Thoracic aorta (tissue), 2 donors: ENCODE measurements at regions not wholly inside any gene's neighbourhood (a gene's known extent, or its start where the extent isn't known, plus 50 kb on each side); places are given as distances from the start of the nearest gene placed in this dataset.

Experiments used
- ATAC-seq: fragments of 150-250 bp; one replicate; pipeline ENCODE4 v1.8.0; 2017; ENCODE audit warnings: low read depth; ENCODE audit not compliant: insufficient number of reproducible peaks, low FRiP score
- DNase-seq: peaks from one replicate; pipeline ENCODE4 v3.0.0-alpha.2; 2020; ENCODE audit warnings: low spot score
- H3K27ac ChIP-seq, 2 donors: fragments of 200-600 bp; sonication (generic); 1 replicate in 1 of 2; 2 replicates in 1 of 2; pipeline ENCODE4 v1.5.1; 2016; ENCODE audit warnings: mild to moderate bottlenecking in 2 of 2, moderate library complexity in 2 of 2
- H3K27me3 ChIP-seq: fragments of 200-600 bp; sonication (generic); replicated peaks from 2 replicates; pipeline ENCODE4 v1.6.0; 2016; ENCODE audit warnings: mild to moderate bottlenecking; ENCODE audit not compliant: insufficient read depth
- H3K36me3 ChIP-seq: fragments of 200-600 bp; sonication (generic); one replicate; pipeline ENCODE4 v1.5.1; 2016
- H3K4me1 ChIP-seq, 2 donors: fragments of 200-600 bp; sonication (generic); 1 replicate in 1 of 2; 2 replicates in 1 of 2; pipeline versions ENCODE4 v1.5.1 to v1.6.0; 2016; ENCODE audit warnings: low read depth in 2 of 2, mild to moderate bottlenecking in 1 of 2; ENCODE audit not compliant: control insufficient read depth in 1 of 2
- H3K4me3 ChIP-seq: fragments of 200-600 bp; sonication (generic); 2 replicates; pipeline ENCODE4 v1.5.1; 2016; ENCODE audit warnings: mild to moderate bottlenecking
- H3K9me3 ChIP-seq: fragments of 200-600 bp; sonication (generic); 2 replicates; pipeline ENCODE4 v1.5.1; 2016
- CTCF ChIP-seq: fragments of 200-600 bp; sonication (generic); IDR thresholded peaks from one replicate; pipeline ENCODE4 v1.5.1; 2019; ENCODE audit warnings: antibody characterized with exemption

- no peak for TF ChIP-seq CTCF
- ATAC-seq (no peak), DNase-seq (no peak)
- H3K36me3 ChIP-seq = no peaks in the 10 kb centered on the region
- H3K9me3 ChIP-seq = peaks cover 3% of the 10 kb centered on the region
- no peak overlapping the region for H3K27ac ChIP-seq
- H3K4me1 ChIP-seq = no peaks in the 10 kb centered on the region
- no peaks in the 10 kb centered on the region for H3K27me3 ChIP-seq
- H3K4me3 ChIP-seq = no peak overlapping the region
Observed at GRCh38 chr6:919500-919899, 226.6 kb upstream of the EXOC2 start.

DNA sequence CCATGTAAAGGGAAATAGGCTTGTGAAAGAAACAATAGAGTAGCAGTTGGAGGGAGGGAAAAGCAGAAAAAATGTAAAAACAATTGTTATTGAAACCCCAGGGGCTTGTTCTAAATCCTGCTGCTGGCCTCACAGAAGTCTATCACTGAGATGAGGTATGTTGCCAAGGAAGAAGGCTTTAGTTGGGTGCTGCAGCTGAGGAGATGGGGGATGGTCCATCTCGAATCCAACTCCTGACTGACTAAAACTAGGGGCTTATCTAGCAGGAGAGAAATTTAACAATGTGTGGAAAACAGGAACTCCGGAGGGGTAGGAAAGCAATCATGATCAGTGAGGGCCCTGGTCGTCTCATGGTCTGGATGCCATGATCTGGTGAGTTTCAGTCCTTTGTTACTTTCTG, 225.0 kb upstream of the EXOC2 start:
- ATAC-seq = no peak

DNA sequence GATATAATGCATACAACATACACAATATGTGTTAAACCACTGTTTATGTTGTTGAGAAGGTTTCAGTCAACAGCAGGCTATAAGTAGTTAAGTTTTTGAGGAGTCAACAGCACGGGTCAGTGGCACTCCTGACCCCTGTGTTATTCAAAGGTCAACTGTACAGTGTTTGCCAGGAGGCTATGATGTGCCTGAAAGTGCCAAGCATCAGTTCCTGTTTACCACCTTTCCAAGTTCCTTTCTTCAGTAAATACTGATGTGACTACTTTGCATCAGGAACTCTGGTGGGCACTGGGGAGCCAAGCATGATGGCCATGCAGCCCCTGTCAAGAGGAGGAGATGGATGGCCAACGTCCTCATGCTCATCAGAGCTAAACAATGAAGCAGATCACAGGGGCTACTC, 224.4 kb upstream of the EXOC2 start:
- Histone ChIP-seq H3K27me3 (no peaks in the 10 kb centered on the region), H3K4me1 (no peaks in the 10 kb centered on the region), H3K4me3 (no peak overlapping the region), H3K27ac (no peak overlapping the region), H3K9me3 (peaks cover 3% of the 10 kb centered on the region), H3K36me3 (no peaks in the 10 kb centered on the region)
- no peak for ATAC-seq
- TF ChIP-seq CTCF = no peak
- no peak for DNase-seq

More for the DNA sequence above, 225.0 kb upstream of the EXOC2 start:
- Histone ChIP-seq H3K4me3 (no peak overlapping the region), H3K27me3 (no peaks in the 10 kb centered on the region), H3K9me3 (peaks cover 3% of the 10 kb centered on the region), H3K27ac (no peak overlapping the region), H3K4me1 (no peaks in the 10 kb centered on the region), H3K36me3 (no peaks in the 10 kb centered on the region)
- DNase-seq = no peak
- TF ChIP-seq CTCF = no peak

DNA sequence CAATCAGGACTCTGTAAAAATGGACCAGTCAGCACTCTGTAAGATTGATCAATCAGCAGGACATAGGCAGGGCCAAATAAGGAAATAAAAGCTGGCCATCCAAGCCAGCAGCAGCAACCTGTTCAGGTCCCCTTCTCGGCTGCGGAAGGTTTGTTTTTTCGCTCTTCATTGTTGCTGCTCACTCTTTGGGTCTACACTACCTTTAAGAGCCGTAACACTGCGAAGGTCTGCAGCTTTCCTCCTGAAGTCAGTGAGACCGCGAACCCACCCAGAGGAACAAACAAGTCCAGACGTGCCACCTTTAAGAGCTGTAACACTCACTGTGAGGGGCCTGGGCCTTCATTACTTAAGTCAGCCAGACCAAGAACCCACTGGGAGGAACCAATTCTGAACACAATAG, 223.2 kb upstream of the EXOC2 start:
- H3K9me3 ChIP-seq = peaks cover 1% of the 10 kb centered on the region
- no peak for ATAC-seq
- TF ChIP-seq CTCF = no peak
- no peaks in the 10 kb centered on the region for H3K4me1 ChIP-seq
- no peak overlapping the region for H3K4me3 ChIP-seq
- H3K27me3 ChIP-seq = no peaks in the 10 kb centered on the region
- no peak overlapping the region for H3K27ac ChIP-seq
- DNase-seq = no peak
- no peaks in the 10 kb centered on the region for H3K36me3 ChIP-seq

- H3K27ac ChIP-seq = no peak overlapping the region
- H3K4me3 ChIP-seq = no peak overlapping the region
- H3K4me1 ChIP-seq = no peaks in the 10 kb centered on the region
- no peaks in the 10 kb centered on the region for H3K9me3 ChIP-seq
- DNase-seq (no peak), ATAC-seq (no peak)
- no peaks in the 10 kb centered on the region for H3K36me3 ChIP-seq
- H3K27me3 ChIP-seq = no peaks in the 10 kb centered on the region
- no peak for TF ChIP-seq CTCF
Observed at GRCh38 chr6:912871-913835, 220.2 kb upstream of the EXOC2 start.
